GM12878 (cell line): ENCODE measurements at regions not wholly inside any gene's neighbourhood (a gene's known extent, or its start where the extent isn't known, plus 50 kb on each side); places are given as distances from the start of the nearest gene placed in this dataset.

Source experiments
- ATAC-seq: fragments of 200-7000 bp; cut with Tn5 transposase; 3 replicates; pipeline ENCODE4 v1.9.1; 2020; ENCODE audit warnings: mild to moderate bottlenecking, moderate library complexity
- BruUV-seq: library from RNA; stranded (reverse); fragments of 400-500 nt; replicated peaks from 2 replicates; lab custom pipeline; 2021; lab: Mats Ljungman, UMichigan
- CTCF ChIA-PET: fragments of 300-600 bp; sonication (Branson Sonifier 250); formaldehyde crosslinking; extraction: SDS; loops from one replicate; lab custom pipeline; 2021; ENCODE audit warnings: inconsistent platforms; lab: Yijun Ruan, JAX
- POLR2A ChIA-PET: fragments of 350-600 bp; formaldehyde crosslinking; extraction: SDS; loops from one replicate; lab custom pipeline; 2021; ENCODE audit warnings: inconsistent platforms; lab: Charles Lee
- RAD21 ChIA-PET: fragments of 300-600 bp; sonication (Branson Sonifier 250); formaldehyde crosslinking; loops from one replicate; lab custom pipeline; 2023; ENCODE audit warnings: antibody characterized with exemption; ENCODE audit not compliant: unreplicated experiment; lab: Charles Lee
- SMC1A ChIA-PET: fragments of 300-600 bp; sonication (Branson Sonifier 250); formaldehyde crosslinking; loops from one replicate; lab custom pipeline; 2023; ENCODE audit not compliant: unreplicated experiment, uncharacterized antibody; lab: Charles Lee
- DNase-seq: peaks from one replicate; pipeline ENCODE4 v3.0.0-alpha.2; 2011; ENCODE audit warnings: low read depth, low spot score
- FAIRE-seq: peaks from 3 replicates; lab custom pipeline; 2011; peaks lifted over from hg19 to GRCh38; lab: Jason Lieb, UNC
- H2AFZ ChIP-seq: 2 replicates; pipeline ENCODE4 v1.6.0; 2011; ENCODE audit warnings: low read depth, low read length, control low read depth; ENCODE audit not compliant: control insufficient read depth
- H3K27ac ChIP-seq: 2 replicates; pipeline ENCODE4 v1.5.1; 2011; ENCODE audit warnings: control low read depth; ENCODE audit not compliant: control insufficient read depth, insufficient read depth
- H3K27me3 ChIP-seq, 2 experiments: replicated peaks in 1 of 2; 2 replicates each; pipeline versions ENCODE4 v1.6.0 to v1.6.1; 2011; ENCODE audit warnings: low read length in 1 of 2; ENCODE audit not compliant: control insufficient read depth in 2 of 2, insufficient read depth in 2 of 2
- H3K36me3 ChIP-seq, 2 experiments: 2 replicates each; pipeline ENCODE4 v1.5.1; 2011; ENCODE audit warnings: low read length in 1 of 2; ENCODE audit not compliant: control insufficient read depth in 2 of 2, insufficient read depth in 2 of 2
- H3K4me1 ChIP-seq: 2 replicates; pipeline ENCODE4 v1.6.1; 2011; ENCODE audit warnings: mild to moderate bottlenecking, low read length, moderate library complexity, mixed read lengths; ENCODE audit not compliant: control insufficient read depth, insufficient read depth
- H3K4me2 ChIP-seq: 2 replicates; pipeline ENCODE4 v1.6.0; 2011; ENCODE audit warnings: control low read depth; ENCODE audit not compliant: control insufficient read depth, insufficient read depth
- H3K4me3 ChIP-seq: fragments of 200-600 bp; sonication (generic); 2 replicates; pipeline ENCODE4 v1.5.1; 2016
- H3K79me2 ChIP-seq: 2 replicates; pipeline ENCODE4 v1.6.0; 2011; ENCODE audit warnings: low read length; ENCODE audit not compliant: control insufficient read depth, insufficient read depth
- H3K9ac ChIP-seq: 2 replicates; pipeline ENCODE4 v1.8.0; 2011; ENCODE audit warnings: low read length, control low read depth, mixed read lengths; ENCODE audit not compliant: control insufficient read depth, insufficient read depth
- H3K9me3 ChIP-seq: replicated peaks from 3 replicates; pipeline ENCODE4 v1.5.1; 2011; ENCODE audit warnings: mild to moderate bottlenecking, low read length; ENCODE audit not compliant: control insufficient read depth, insufficient read depth
- H4K20me1 ChIP-seq: 2 replicates; pipeline ENCODE4 v1.6.0; 2011; ENCODE audit not compliant: control insufficient read depth, insufficient read depth
- CBFB ChIP-seq: IDR thresholded peaks from 2 replicates; pipeline ENCODE4 v1.6.1; 2016; ENCODE audit warnings: antibody characterized with exemption, low read depth
- CTCF ChIP-seq, 3 experiments: IDR thresholded peaks in 2 of 3; conservative IDR thresholded peaks in 1 of 3; 2 replicates each; pipeline ENCODE4 v1.5.1; 2011; ENCODE audit warnings: low read depth in 3 of 3, low read length in 3 of 3, mild to moderate bottlenecking in 3 of 3, control low read depth in 2 of 3, moderate library complexity in 2 of 3, inconsistent platforms in 1 of 3, mixed read lengths in 1 of 3; ENCODE audit not compliant: control insufficient read depth in 2 of 3, insufficient read depth in 1 of 3; ENCODE audit errors: extremely low read depth in 1 of 3
- DPF2 ChIP-seq: fragments of 450-650 bp; IDR thresholded peaks from 2 replicates; pipeline ENCODE4 v1.6.1; 2017; ENCODE audit warnings: mild to moderate bottlenecking
- E2F4 ChIP-seq: IDR thresholded peaks from 2 replicates; pipeline ENCODE4 v1.6.1; 2012; ENCODE audit warnings: low read depth, low read length, improper control_type of control experiment
- E4F1 ChIP-seq: fragments of 450-650 bp; IDR thresholded peaks from 2 replicates; pipeline ENCODE4 v1.6.1; 2018; ENCODE audit warnings: borderline replicate concordance, mild to moderate bottlenecking; ENCODE audit not compliant: partially characterized antibody
- ETV6 ChIP-seq, 2 experiments: fragments of 450-650 bp in 1 of 2; IDR thresholded peaks in 1 of 2; conservative IDR thresholded peaks in 1 of 2; 2 replicates each; pipeline ENCODE4 v1.6.1; 2014; ENCODE audit warnings: antibody characterized with exemption in 1 of 2, borderline replicate concordance in 1 of 2, low read depth in 1 of 2, mild to moderate bottlenecking in 1 of 2, moderate library complexity in 1 of 2
- HSF1 ChIP-seq: fragments of 150-350 bp; IDR thresholded peaks from 2 replicates; pipeline ENCODE4 v1.6.1; 2014; ENCODE audit warnings: mild to moderate bottlenecking, low read depth, low read length
- KAT2A ChIP-seq: conservative IDR thresholded peaks from 2 replicates; pipeline ENCODE4 v1.6.1; 2011; ENCODE audit warnings: low read depth, low read length; ENCODE audit not compliant: control insufficient read depth
- KLF5 ChIP-seq: fragments of 450-650 bp; IDR thresholded peaks from 2 replicates; pipeline ENCODE4 v1.6.1; 2014; ENCODE audit warnings: mild to moderate bottlenecking; ENCODE audit not compliant: partially characterized antibody
- NFYA ChIP-seq: IDR thresholded peaks from 2 replicates; pipeline ENCODE4 v1.6.1; 2011; ENCODE audit warnings: low read depth, mild to moderate bottlenecking, low read length, improper control_type of control experiment, borderline replicate concordance
- NFYB ChIP-seq: IDR thresholded peaks from 2 replicates; pipeline ENCODE4 v1.6.1; 2011; ENCODE audit warnings: low read depth, mild to moderate bottlenecking, low read length, improper control_type of control experiment, moderate library complexity; ENCODE audit not compliant: insufficient read depth
- NRF1 ChIP-seq: conservative IDR thresholded peaks from 2 replicates; pipeline ENCODE4 v1.6.1; 2011; ENCODE audit warnings: mild to moderate bottlenecking, low read depth, low read length, improper control_type of control experiment
- SPI1 ChIP-seq: IDR thresholded peaks from 2 replicates; pipeline ENCODE4 v1.6.1; 2011; ENCODE audit warnings: low read depth, mild to moderate bottlenecking, low read length, moderate library complexity, borderline replicate concordance; ENCODE audit not compliant: insufficient read depth
- TBL1XR1 ChIP-seq: IDR thresholded peaks from 2 replicates; pipeline ENCODE4 v1.6.1; 2012; ENCODE audit warnings: low read depth, low read length, improper control_type of control experiment
- WGBS: methylation state at CpG from one replicate; pipeline ENCODE4 v1.1.6; 2016; ENCODE audit warnings: low lambda C conversion rate; ENCODE audit not compliant: insufficient replicate concordance, insufficient coverage; ENCODE audit errors: missing lambda C conversion rate; 5-methylcytosine and 5-hydroxymethylcytosine counted together
- in situ Hi-C: fragments of 300-500 bp; cut with MboI; formaldehyde crosslinking; loops from 9 replicates; pipeline ENCODE4 v1.14.3; 2018; ENCODE audit warnings: mixed read lengths
- intact Hi-C: fragments of 100-400 bp; cut with micrococcal nuclease; formaldehyde crosslinking; loops from one replicate; pipeline ENCODE4 v1.14.2; 2022; ENCODE audit not compliant: unreplicated experiment

DNA sequence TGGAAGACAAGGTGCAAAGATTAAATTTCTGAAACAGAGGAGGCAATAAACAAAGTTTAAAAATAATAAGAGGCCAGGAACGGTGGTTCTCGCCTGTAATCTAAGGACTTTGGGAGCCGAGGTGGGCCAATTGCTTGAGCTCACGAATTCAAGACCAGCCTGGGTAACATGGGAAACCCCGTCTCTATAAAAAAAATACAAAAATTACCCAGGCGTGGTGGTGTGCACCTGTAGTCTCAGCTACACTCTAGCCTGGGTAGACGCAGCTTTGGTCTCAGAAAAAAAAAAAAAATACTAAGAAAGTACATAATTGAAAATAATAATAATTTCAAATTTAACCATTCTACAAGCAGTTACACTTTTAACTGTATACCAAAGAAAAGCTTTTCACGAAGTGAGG lies 744.6 kb upstream of the POU3F3 start:
- under 1% methylated on average over 8 of the region's 8 CpGs for WGBS
- no peak overlapping the region for H2AFZ ChIP-seq
- RAD21 ChIA-PET, result no interaction called here
- intact Hi-C loops (no loop called here), in situ Hi-C loops (no loop called here)
- H3K27ac ChIP-seq, result no peak overlapping the region
- SMC1A ChIA-PET, result interaction anchor here (0.6 kb wide), 1 partner anchor 48 kb away, joined by 3 read pairs; no protein-coding TSS in a partner anchor
- H4K20me1 ChIP-seq, result no peaks in the 10 kb centered on the region
- H3K9ac ChIP-seq, result no peak overlapping the region
- POLR2A ChIA-PET, result no interaction called here
- DNase-seq (no peak), FAIRE-seq (no peak), ATAC-seq (no peak)
- no peaks in the 10 kb centered on the region for H3K9me3 ChIP-seq
- CTCF ChIA-PET, result no interaction called here
- no TSS peak for BruUV-seq
- H3K4me3 ChIP-seq, result no peak overlapping the region
- H3K27me3 ChIP-seq, result no peaks in the 10 kb centered on the region
- no peaks in the 10 kb centered on the region for H3K79me2 ChIP-seq
- no peaks in the 10 kb centered on the region for H3K4me1 ChIP-seq
- no peak overlapping the region for H3K4me2 ChIP-seq
- no peaks in the 10 kb centered on the region for H3K36me3 ChIP-seq
- TF ChIP-seq NFYB (no peak), HSF1 (no peak), KLF5 (no peak), E4F1 (no peak), CTCF (IDR thresholded peaks at IDR 0.05 in 2 of 3, conservative IDR thresholded peaks at IDR 0.05 in 1 of 3; ENCODE audit: control insufficient read depth in 2 of 3, extremely low read depth in 1 of 3, insufficient read depth in 1 of 3, low read depth in 3 of 3, low read length in 3 of 3) (no peak), KAT2A (no peak), E2F4 (no peak), DPF2 (no peak), TBL1XR1 (no peak), SPI1 (no peak), ETV6 (conservative IDR thresholded peaks at IDR 0.05 in 1 of 2, IDR thresholded peaks at IDR 0.05 in 1 of 2; ENCODE audit: borderline replicate concordance in 1 of 2, low read depth in 1 of 2) (no peak), CBFB (no peak), NFYA (no peak), NRF1 (no peak)
